Transverse colon (tissue), 4 donors: ENCODE measurements at regions not wholly inside any gene's neighbourhood (a gene's known extent, or its start where the extent isn't known, plus 50 kb on each side); places are given as distances from the start of the nearest gene placed in this dataset.

ENCODE experiments used
- DNase-seq: peaks from one replicate; pipeline ENCODE4 v3.0.0-alpha.2; 2019
- H3K27ac ChIP-seq, 4 donors: fragments of 200-600 bp; sonication (generic); 2 replicates each; pipeline ENCODE4 v1.5.1; 2016 to 2018; ENCODE audit warnings: inconsistent platforms in 4 of 4
- H3K27me3 ChIP-seq: fragments of 200-600 bp; sonication (generic); 2 replicates; pipeline ENCODE4 v1.5.1; 2017; ENCODE audit warnings: inconsistent platforms
- H3K36me3 ChIP-seq, 4 donors: fragments of 200-600 bp; sonication (generic); 2 replicates each; pipeline ENCODE4 v1.5.1; 2017 to 2019; ENCODE audit warnings: inconsistent platforms in 4 of 4
- H3K4me1 ChIP-seq, 4 donors: fragments of 200-600 bp; sonication (generic); 2 replicates each; pipeline ENCODE4 v1.5.1; 2017 to 2020; ENCODE audit warnings: inconsistent platforms in 4 of 4
- H3K4me3 ChIP-seq, 4 donors: fragments of 200-600 bp; sonication (generic); 1 replicate in 1 of 4; 2 replicates in 3 of 4; pipeline versions ENCODE4 v1.5.1 to v1.6.1; 2017 to 2019; ENCODE audit warnings: inconsistent platforms in 4 of 4
- H3K9me3 ChIP-seq, 2 donors: fragments of 200-600 bp; sonication (generic); 2 replicates each; pipeline ENCODE4 v1.5.1; 2017 to 2019; ENCODE audit warnings: inconsistent platforms in 2 of 2
- CTCF ChIP-seq, 5 experiments: fragments of 200-600 bp in 3 of 5; fragments of 450-650 bp in 2 of 5; sonication (generic) in 3 of 5; IDR thresholded peaks; 1 replicate in 2 of 5; 2 replicates in 3 of 5; pipeline ENCODE4 v1.5.1; 2016 to 2017; ENCODE audit warnings: antibody characterized with exemption in 5 of 5, inconsistent platforms in 3 of 5, mild to moderate bottlenecking in 2 of 5, moderate library complexity in 1 of 5
- EP300 ChIP-seq: sonication (generic); formaldehyde crosslinking; IDR thresholded peaks from one replicate; pipeline ENCODE4 v1.6.1; 2017; ENCODE audit warnings: antibody characterized with exemption, low read depth
- POLR2A ChIP-seq: fragments of 450-650 bp; IDR thresholded peaks from one replicate; pipeline ENCODE4 v1.6.1; 2016; ENCODE audit warnings: antibody characterized with exemption, mild to moderate bottlenecking, moderate library complexity
- POLR2AphosphoS5 ChIP-seq, 3 donors: sonication (generic); formaldehyde crosslinking; IDR thresholded peaks; one replicate each; pipeline ENCODE4 v1.6.1; 2016; ENCODE audit warnings: antibody characterized with exemption in 3 of 3
- WGBS, 2 donors: methylation state at CpG; one replicate each; pipeline ENCODE4 v1.1.5; 2018; ENCODE audit warnings: low coverage in 1 of 2; 5-methylcytosine and 5-hydroxymethylcytosine counted together
- in situ Hi-C, 4 donors: fragments of 200-750 bp; cut with MboI; loops; one replicate each; pipeline versions ENCODE4 v1.15.0 to v1.15.1; 2017; ENCODE audit warnings: low sequenced_read_pairs in 3 of 4, low pct_ligation_motif_present in 1 of 4, low pct_unique_long_range_greater_than_20kb in 1 of 4
- intact Hi-C: fragments of 100-400 bp; cut with DNase I; formaldehyde crosslinking; loops from one replicate; pipeline ENCODE4 v1.15.1; 2023; ENCODE audit warnings: low total_unique reads

DNA sequence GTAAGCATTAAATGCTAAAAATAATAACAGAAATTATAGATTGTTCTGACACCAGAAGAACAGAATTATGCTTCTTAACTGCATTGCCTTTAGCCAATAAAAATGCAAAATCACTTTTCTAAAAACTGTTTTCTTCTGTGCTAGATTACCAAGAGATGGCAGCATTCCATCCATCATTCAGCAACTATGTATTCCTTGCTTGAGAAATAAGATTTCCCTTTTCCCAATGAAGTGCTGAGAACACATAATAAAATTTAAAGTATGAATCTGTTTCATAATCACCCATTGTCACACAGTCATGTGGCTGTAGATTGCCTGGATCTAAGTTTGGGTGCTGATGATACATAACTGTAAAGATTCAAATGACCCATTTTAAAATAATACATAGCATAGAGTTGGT, 504.2 kb downstream of the TDRD15 start:
- Histone ChIP-seq H3K4me1 (no peaks in the 10 kb centered on the region), H3K9me3 (no peaks in the 10 kb centered on the region), H3K36me3 (no peaks in the 10 kb centered on the region), H3K27ac (no peak overlapping the region), H3K4me3 (no peak overlapping the region), H3K27me3 (no peaks in the 10 kb centered on the region)
- intact Hi-C loops (no loop called here), in situ Hi-C loops (no loop called here)
- no peak for DNase-seq
- TF ChIP-seq CTCF (IDR thresholded peaks at IDR 0.05) (no peak), EP300 (no peak), POLR2AphosphoS5 (IDR thresholded peaks at IDR 0.05) (no peak), POLR2A (no peak)

DNA sequence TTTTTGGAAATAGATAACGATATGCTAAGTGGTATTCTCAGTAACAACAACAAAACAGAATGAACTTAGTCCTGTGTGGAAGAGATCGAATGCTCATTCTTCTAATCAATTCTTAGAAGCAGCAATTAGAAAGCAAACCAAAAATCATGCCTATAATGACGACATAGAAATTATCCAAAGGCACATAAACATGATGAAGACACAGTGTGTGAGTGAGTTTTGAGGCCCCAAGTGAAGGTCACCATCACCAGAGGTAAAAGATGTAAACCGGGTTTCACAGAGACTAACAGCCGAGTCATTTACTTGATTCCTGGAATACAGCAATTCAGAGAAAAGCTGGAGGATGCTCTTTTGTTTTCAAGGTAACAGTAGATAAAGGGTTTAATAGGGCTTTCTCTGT, 509.2 kb downstream of the TDRD15 start:
- H3K27ac ChIP-seq, result no peak overlapping the region
- intact Hi-C loops (no loop called here), in situ Hi-C loops (no loop called here)
- 67 to 68% methylated on average over 5 of the region's 5 CpGs for WGBS, 2 donors
- H3K9me3 ChIP-seq, result no peaks in the 10 kb centered on the region
- no peak for TF ChIP-seq POLR2AphosphoS5 (IDR thresholded peaks at IDR 0.05)
- no peak for TF ChIP-seq CTCF (IDR thresholded peaks at IDR 0.05)
- TF ChIP-seq EP300, result no peak
- TF ChIP-seq POLR2A, result no peak
- DNase-seq, result no peak
- no peaks in the 10 kb centered on the region for H3K27me3 ChIP-seq
- no peak overlapping the region for H3K4me3 ChIP-seq
- H3K36me3 ChIP-seq, result no peaks in the 10 kb centered on the region
- no peaks in the 10 kb centered on the region for H3K4me1 ChIP-seq

GRCh38 chr2:21633466-21633865, 509.7 kb downstream of the TDRD15 start:
- TF ChIP-seq POLR2AphosphoS5 (IDR thresholded peaks at IDR 0.05) (no peak), EP300 (no peak), POLR2A (no peak), CTCF (IDR thresholded peaks at IDR 0.05) (no peak)
- in situ Hi-C loops, result no loop called here
- H3K4me1 ChIP-seq, result no peaks in the 10 kb centered on the region
- no peaks in the 10 kb centered on the region for H3K27me3 ChIP-seq
- no peaks in the 10 kb centered on the region for H3K9me3 ChIP-seq
- no peak overlapping the region for H3K4me3 ChIP-seq
- no peaks in the 10 kb centered on the region for H3K36me3 ChIP-seq
- H3K27ac ChIP-seq, result no peak overlapping the region
- WGBS, 2 donors, result 55 to 58% methylated on average over 6 of the region's 6 CpGs
- no peak for DNase-seq
- intact Hi-C loops, result no loop called here

- Histone ChIP-seq H3K36me3 (no peaks in the 10 kb centered on the region), H3K27me3 (no peaks in the 10 kb centered on the region), H3K4me3 (no peak overlapping the region), H3K9me3 (no peaks in the 10 kb centered on the region), H3K4me1 (no peaks in the 10 kb centered on the region), H3K27ac (no peak overlapping the region)
- no peak for DNase-seq
- intact Hi-C loops (no loop called here), in situ Hi-C loops (no loop called here)
- 67 to 68% methylated on average over 7 of the region's 7 CpGs for WGBS, 2 donors
- TF ChIP-seq CTCF (IDR thresholded peaks at IDR 0.05) (no peak), EP300 (no peak), POLR2A (no peak), POLR2AphosphoS5 (IDR thresholded peaks at IDR 0.05) (no peak)
These were observed 510.1 kb downstream of the TDRD15 start for GRCh38 chr2:21633911-21634310.
